H1 (cell line): ENCODE measurements at regions not wholly inside any gene's neighbourhood (a gene's known extent, or its start where the extent isn't known, plus 50 kb on each side); places are given as distances from the start of the nearest gene placed in this dataset.
A peak's percentile ranks its signal among the peaks of the same experiment; 100 is the strongest.

Experiments
- CTCF ChIA-PET: fragments of 300-600 bp; sonication (Branson Sonifier 250); formaldehyde crosslinking; loops from one replicate; lab custom pipeline; 2021; ENCODE audit not compliant: partially characterized antibody; lab: Charles Lee
- POLR2A ChIA-PET: fragments of 300-600 bp; sonication (Branson Sonifier 250); formaldehyde crosslinking; loops from one replicate; lab custom pipeline; 2021; ENCODE audit warnings: inconsistent platforms; ENCODE audit not compliant: partially characterized antibody; lab: Charles Lee
- DNase-seq, 2 experiments: peaks; one replicate each; pipeline versions ENCODE4 v3.0.0 to v3.0.0-alpha.2; 2010 to 2022; ENCODE audit warnings: low spot score in 2 of 2, low read depth in 1 of 2, mixed read lengths in 1 of 2
- FAIRE-seq: peaks from 2 replicates; lab custom pipeline; 2011; peaks lifted over from hg19 to GRCh38; lab: Jason Lieb, UNC
- H2AFZ ChIP-seq: 2 replicates; pipeline ENCODE4 v1.8.1; 2012; ENCODE audit warnings: low read length, inconsistent platforms
- H2AK5ac ChIP-seq: 2 replicates; pipeline ENCODE4 v1.6.1; 2013; ENCODE audit warnings: low read depth, low read length
- H2BK120ac ChIP-seq: replicated peaks from 2 replicates; pipeline ENCODE3; 2013; ENCODE audit warnings: low read depth, low read length, inconsistent platforms
- H2BK12ac ChIP-seq: 2 replicates; pipeline ENCODE4 v1.6.1; 2013; ENCODE audit warnings: low read depth, low read length
- H2BK15ac ChIP-seq: 2 replicates; pipeline ENCODE4 v1.6.1; 2013; ENCODE audit warnings: low read length
- H2BK20ac ChIP-seq: 2 replicates; pipeline ENCODE4 v1.6.1; 2013; ENCODE audit warnings: low read length
- H2BK5ac ChIP-seq: 2 replicates; pipeline ENCODE4 v1.6.1; 2013; ENCODE audit warnings: low read depth, low read length
- H3K14ac ChIP-seq: 2 replicates; pipeline ENCODE4 v1.6.1; 2013; ENCODE audit warnings: inconsistent platforms; ENCODE audit not compliant: insufficient read length
- H3K18ac ChIP-seq: 2 replicates; pipeline ENCODE4 v1.6.1; 2013; ENCODE audit warnings: low read length; ENCODE audit errors: extremely low read depth
- H3K23ac ChIP-seq: 2 replicates; pipeline ENCODE4 v1.6.1; 2013; ENCODE audit warnings: inconsistent platforms; ENCODE audit not compliant: insufficient read length
- H3K23me2 ChIP-seq: 2 replicates; pipeline ENCODE4 v1.6.1; 2013; ENCODE audit warnings: low read depth, low read length
- H3K27ac ChIP-seq: 2 replicates; pipeline ENCODE4 v1.6.1; 2011; ENCODE audit warnings: low read depth, low read length, inconsistent platforms
- H3K27me3 ChIP-seq, 4 experiments: replicated peaks in 1 of 4; 1 replicate in 1 of 4; 2 replicates in 3 of 4; pipeline versions ENCODE4 v1.6.1 to v1.8.1; 2011 to 2013; ENCODE audit warnings: low read length in 3 of 4, mild to moderate bottlenecking in 3 of 4, inconsistent platforms in 2 of 4, mixed read lengths in 2 of 4, moderate library complexity in 1 of 4; ENCODE audit not compliant: control insufficient read depth in 3 of 4, insufficient read depth in 3 of 4; ENCODE audit errors: extremely low read depth in 1 of 4
- H3K36me3 ChIP-seq, 4 experiments: 2 replicates each; pipeline versions ENCODE4 v1.6.1 to v1.8.1; 2011 to 2013; ENCODE audit warnings: mild to moderate bottlenecking in 4 of 4, low read length in 3 of 4, moderate library complexity in 2 of 4, control low read depth in 1 of 4, inconsistent platforms in 1 of 4; ENCODE audit not compliant: insufficient read depth in 4 of 4, control insufficient read depth in 2 of 4
- H3K4ac ChIP-seq: replicated peaks from 2 replicates; pipeline ENCODE3; 2013; ENCODE audit warnings: low read length, low read depth, mixed read lengths, inconsistent platforms; ENCODE audit not compliant: insufficient read length
- H3K4me1 ChIP-seq, 4 experiments: replicated peaks in 1 of 4; 1 replicate in 1 of 4; 2 replicates in 3 of 4; pipeline versions ENCODE4 v1.6.1 to v1.8.1; 2011 to 2013; ENCODE audit warnings: low read length in 3 of 4, inconsistent platforms in 2 of 4, mixed read lengths in 1 of 4; ENCODE audit not compliant: insufficient read depth in 4 of 4, control insufficient read depth in 3 of 4
- H3K4me2 ChIP-seq, 2 experiments: 2 replicates each; pipeline versions ENCODE4 v1.6.1 to v1.8.1; 2011 to 2013; ENCODE audit warnings: low read depth in 2 of 2, low read length in 2 of 2, control low read depth in 1 of 2, inconsistent platforms in 1 of 2, mild to moderate bottlenecking in 1 of 2; ENCODE audit not compliant: insufficient read depth in 1 of 2
- H3K4me3 ChIP-seq, 4 experiments: fragments of 200-600, 300-600 bp in 1 of 4; sonication (generic), shearing (Covaris generic), sonication (Bioruptor Twin) in 1 of 4; 2 replicates each; pipeline versions ENCODE4 v1.5.1 to v1.8.1; 2011 to 2016; ENCODE audit warnings: low read length in 4 of 4, low read depth in 3 of 4, control low read depth in 2 of 4, inconsistent platforms in 2 of 4, mild to moderate bottlenecking in 2 of 4, mixed read lengths in 1 of 4, moderate library complexity in 1 of 4; ENCODE audit not compliant: insufficient read depth in 2 of 4; ENCODE audit errors: extremely low read depth in 1 of 4
- H3K56ac ChIP-seq: replicated peaks from 2 replicates; pipeline ENCODE3; 2013; ENCODE audit warnings: low read depth, mild to moderate bottlenecking, mixed read lengths, low read length, inconsistent platforms; ENCODE audit not compliant: insufficient read length
- H3K79me1 ChIP-seq: 2 replicates; pipeline ENCODE4 v1.6.1; 2013; ENCODE audit warnings: low read depth, low read length, control low read depth
- H3K79me2 ChIP-seq, 2 experiments: 2 replicates each; pipeline versions ENCODE4 v1.6.1 to v1.8.1; 2012 to 2013; ENCODE audit warnings: low read length in 2 of 2, mild to moderate bottlenecking in 2 of 2, inconsistent platforms in 1 of 2; ENCODE audit not compliant: insufficient read depth in 2 of 2, control insufficient read depth in 1 of 2
- H3K9ac ChIP-seq, 4 experiments: replicated peaks in 1 of 4; 1 replicate in 1 of 4; 2 replicates in 3 of 4; pipeline versions ENCODE4 v1.6.1 to v1.8.1; 2011 to 2013; ENCODE audit warnings: low read depth in 3 of 4, low read length in 3 of 4, control low read depth in 2 of 4, mild to moderate bottlenecking in 2 of 4, moderate library complexity in 2 of 4, inconsistent platforms in 1 of 4; ENCODE audit errors: extremely low read depth in 1 of 4
- H3K9me3 ChIP-seq, 2 experiments: 2 replicates each; pipeline versions ENCODE4 v1.6.1 to v1.8.1; 2012 to 2013; ENCODE audit warnings: mild to moderate bottlenecking in 2 of 2, moderate library complexity in 2 of 2, control low read depth in 1 of 2, inconsistent platforms in 1 of 2, low read depth in 1 of 2, low read length in 1 of 2, mixed read lengths in 1 of 2; ENCODE audit not compliant: insufficient read depth in 2 of 2
- H4K20me1 ChIP-seq, 2 experiments: replicated peaks in 1 of 2; 2 replicates each; pipeline versions ENCODE3 to v1.8.1; 2011 to 2013; ENCODE audit warnings: inconsistent platforms in 2 of 2, low read length in 2 of 2, mild to moderate bottlenecking in 1 of 2; ENCODE audit not compliant: insufficient read depth in 2 of 2, control insufficient read depth in 1 of 2
- H4K5ac ChIP-seq: 2 replicates; pipeline ENCODE4 v1.6.1; 2013; ENCODE audit warnings: low read length, low read depth, mixed read lengths, inconsistent platforms; ENCODE audit not compliant: insufficient read length
- H4K8ac ChIP-seq: 2 replicates; pipeline ENCODE4 v1.8.0; 2013; ENCODE audit warnings: mild to moderate bottlenecking, moderate library complexity, low read length, inconsistent platforms; ENCODE audit not compliant: insufficient read depth; ENCODE audit errors: extremely low read depth
- H4K91ac ChIP-seq: replicated peaks from 2 replicates; pipeline ENCODE3; 2013; ENCODE audit warnings: low read length, mixed read lengths, inconsistent platforms; ENCODE audit not compliant: insufficient read length
- BCL11A ChIP-seq, 2 experiments: IDR thresholded peaks; one replicate each; pipeline ENCODE4 v1.6.1; 2011; ENCODE audit warnings: low read depth in 2 of 2, low read length in 2 of 2, mild to moderate bottlenecking in 2 of 2
- CBX5 ChIP-seq: fragments of 300-800, 300-1000 bp; sonication (generic); IDR thresholded peaks from 2 replicates; pipeline ENCODE4 v1.7.1; 2016; ENCODE audit warnings: antibody characterized with exemption, low read length, low read depth
- GABPA ChIP-seq: IDR thresholded peaks from 2 replicates; pipeline ENCODE4 v1.6.1; 2011; ENCODE audit warnings: mild to moderate bottlenecking, low read length, moderate library complexity, borderline replicate concordance; ENCODE audit not compliant: insufficient read depth
- JUN ChIP-seq: IDR thresholded peaks from 2 replicates; pipeline ENCODE4 v1.6.1; 2011; ENCODE audit warnings: low read depth, mild to moderate bottlenecking, improper control_type of control experiment, low read length
- JUND ChIP-seq: IDR thresholded peaks from 2 replicates; pipeline ENCODE4 v1.6.1; 2011; ENCODE audit warnings: mild to moderate bottlenecking, improper control_type of control experiment, low read length
- NRF1 ChIP-seq: IDR thresholded peaks from 2 replicates; pipeline ENCODE4 v1.6.1; 2011; ENCODE audit warnings: mild to moderate bottlenecking, low read depth, low read length, improper control_type of control experiment
- POLR2A ChIP-seq, 2 experiments: IDR thresholded peaks; 1 replicate in 1 of 2; 2 replicates in 1 of 2; pipeline ENCODE4 v1.6.1; 2011; ENCODE audit warnings: low read depth in 2 of 2, low read length in 2 of 2, mild to moderate bottlenecking in 2 of 2; ENCODE audit errors: control extremely low read depth in 1 of 2
- POU5F1 ChIP-seq: IDR thresholded peaks from 2 replicates; pipeline ENCODE4 v1.6.1; 2011; ENCODE audit warnings: low read depth, mild to moderate bottlenecking, low read length, moderate library complexity
- RXRA ChIP-seq: IDR thresholded peaks from 2 replicates; pipeline ENCODE4 v1.6.1; 2011; ENCODE audit warnings: low read depth, mild to moderate bottlenecking, low read length, moderate library complexity; ENCODE audit not compliant: insufficient read depth
- SIN3A ChIP-seq, 2 experiments: IDR thresholded peaks in 1 of 2; conservative IDR thresholded peaks in 1 of 2; 2 replicates each; pipeline ENCODE4 v1.6.1; 2011 to 2012; ENCODE audit warnings: low read length in 2 of 2, improper control_type of control experiment in 1 of 2, low read depth in 1 of 2, mild to moderate bottlenecking in 1 of 2
- WGBS, 2 experiments: shearing (Covaris generic) in 1 of 2; methylation state at CpG; one replicate each; pipeline versions ENCODE4 v1.1.6 to v1.1.7; 2013 to 2015; ENCODE audit warnings: low lambda C conversion rate in 2 of 2, mixed read lengths in 2 of 2, inconsistent platforms in 1 of 2, low coverage in 1 of 2, missing lambda C conversion rate in 1 of 2; ENCODE audit not compliant: insufficient replicate concordance in 2 of 2, insufficient coverage in 1 of 2, insufficient read length in 1 of 2; ENCODE audit errors: extremely low coverage in 1 of 2, missing lambda C conversion rate in 1 of 2; 5-methylcytosine and 5-hydroxymethylcytosine counted together

DNA sequence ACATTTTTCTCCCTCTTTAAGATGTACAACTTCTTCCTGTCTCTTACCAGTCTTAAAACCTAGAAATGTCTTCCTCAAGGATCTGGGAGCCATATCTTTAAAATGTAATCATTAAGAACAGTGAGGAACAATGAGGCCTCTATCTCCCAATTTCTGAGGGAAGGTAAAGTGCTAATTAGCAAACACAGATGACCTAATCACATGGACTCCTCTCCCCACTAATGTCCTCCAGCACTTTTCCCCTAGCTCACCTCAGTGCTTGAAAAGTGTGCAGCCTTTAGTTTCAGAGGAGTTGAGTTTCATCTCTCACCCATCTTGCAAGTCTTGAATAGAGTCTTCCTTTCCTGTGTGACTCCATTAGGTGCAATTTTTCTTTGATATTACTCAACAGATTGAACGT is 771.0 kb downstream of the PDCD6IP start:
- Histone ChIP-seq H4K20me1 (no peaks in the 10 kb centered on the region), H3K36me3 (no peaks in the 10 kb centered on the region), H2BK20ac (no peak overlapping the region), H3K56ac (no peak overlapping the region), H3K27me3 (no peaks in the 10 kb centered on the region), H2BK12ac (no peak overlapping the region)
- POLR2A ChIA-PET, result no interaction called here
- TF ChIP-seq JUN, result no peak
- TF ChIP-seq POU5F1, result no peak
- TF ChIP-seq RXRA, result no peak
- no peak for TF ChIP-seq POLR2A (IDR thresholded peaks at IDR 0.05; ENCODE audit: control extremely low read depth in 1 of 2, low read depth in 2 of 2, low read length in 2 of 2)
- no peak for TF ChIP-seq SIN3A (conservative IDR thresholded peaks at IDR 0.05 in 1 of 2, IDR thresholded peaks at IDR 0.05 in 1 of 2; ENCODE audit: low read depth in 1 of 2, low read length in 2 of 2)
- no peak for TF ChIP-seq BCL11A (IDR thresholded peaks at IDR 0.05; ENCODE audit: low read depth in 2 of 2, low read length in 2 of 2)
- TF ChIP-seq CBX5, result no peak
- TF ChIP-seq GABPA, result no peak
- TF ChIP-seq JUND, result no peak
- no peak for TF ChIP-seq NRF1
- TF ChIP-seq, all 59 proteins: peak for 0
- no peak overlapping the region for H3K4me3 ChIP-seq
- no peak overlapping the region for H3K9ac ChIP-seq
- H3K79me2 ChIP-seq, result no peaks in the 10 kb centered on the region
- no peak overlapping the region for H4K91ac ChIP-seq
- CTCF ChIA-PET, result no interaction called here
- H4K5ac ChIP-seq, result no peak overlapping the region
- H2BK120ac ChIP-seq, result no peak overlapping the region
- no peak overlapping the region for H3K18ac ChIP-seq
- no peaks in the 10 kb centered on the region for H3K4me1 ChIP-seq
- H3K9me3 ChIP-seq, result no peaks in the 10 kb centered on the region
- H3K23ac ChIP-seq, result no peak overlapping the region
- H3K4ac ChIP-seq, result no peak overlapping the region
- H2AK5ac ChIP-seq, result no peak overlapping the region
- no peak overlapping the region for H3K27ac ChIP-seq
- H3K23me2 ChIP-seq, result no peaks in the 10 kb centered on the region
- no peak overlapping the region for H3K4me2 ChIP-seq
- no peaks in the 10 kb centered on the region for H3K79me1 ChIP-seq
- peak overlapping the region; percentile 16; the same call in 1 of the 2 replicates for H2AFZ ChIP-seq
- WGBS, 2 experiments, result 90% methylated on average over 1 of the region's 1 CpG; no CpG with 5 or more reads in 1 of the 2 experiments
- H2BK15ac ChIP-seq, result no peak overlapping the region
- DNase-seq (no peak), FAIRE-seq (no peak)
- H3K14ac ChIP-seq, result no peak overlapping the region
- H2BK5ac ChIP-seq, result no peak overlapping the region
- no peak overlapping the region for H4K8ac ChIP-seq
